Left ventricle myocardium superior (tissue), 1 donor: ENCODE measurements at regions not wholly inside any gene's neighbourhood (a gene's known extent, or its start where the extent isn't known, plus 50 kb on each side); places are given as distances from the start of the nearest gene placed in this dataset.

Experiments
- ATAC-seq: fragments of 200-7000 bp; cut with Tn5 transposase; one replicate; pipeline ENCODE4 v1.9.1; 2020; ENCODE audit warnings: mild to moderate bottlenecking, moderate library complexity
- DNase-seq: peaks from one replicate; pipeline ENCODE4 v3.0.0-alpha.2; 2020
- intact Hi-C: fragments of 100-400 bp; cut with micrococcal nuclease; formaldehyde crosslinking; loops from one replicate; pipeline ENCODE4 v1.11.0; 2022
- donor health status: DM: no; HTN: yes; CAD: no; lungs with severe emphysema.

DNA sequence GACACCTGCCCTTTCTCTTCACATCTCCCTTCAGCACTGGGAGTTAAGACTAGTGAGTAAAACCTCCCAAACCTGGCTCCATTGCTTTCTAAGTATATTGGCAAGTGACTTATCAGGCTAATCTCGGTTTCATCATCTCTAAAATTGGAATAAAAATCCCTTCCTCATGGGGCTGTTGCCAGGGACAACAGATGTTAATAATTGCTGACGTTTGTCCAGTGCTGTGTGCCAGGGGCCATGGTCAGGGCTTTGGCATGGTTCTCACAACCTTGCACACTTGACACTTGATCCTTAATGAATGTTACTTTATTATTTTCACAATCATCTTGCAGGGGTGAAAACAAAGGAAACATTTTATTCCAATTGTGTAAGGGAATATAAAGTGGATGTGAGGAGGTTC is 1262.0 kb upstream of the WWC1 start:
- no peak for ATAC-seq
- intact Hi-C loops = no loop called here
- DNase-seq = no peak

DNA sequence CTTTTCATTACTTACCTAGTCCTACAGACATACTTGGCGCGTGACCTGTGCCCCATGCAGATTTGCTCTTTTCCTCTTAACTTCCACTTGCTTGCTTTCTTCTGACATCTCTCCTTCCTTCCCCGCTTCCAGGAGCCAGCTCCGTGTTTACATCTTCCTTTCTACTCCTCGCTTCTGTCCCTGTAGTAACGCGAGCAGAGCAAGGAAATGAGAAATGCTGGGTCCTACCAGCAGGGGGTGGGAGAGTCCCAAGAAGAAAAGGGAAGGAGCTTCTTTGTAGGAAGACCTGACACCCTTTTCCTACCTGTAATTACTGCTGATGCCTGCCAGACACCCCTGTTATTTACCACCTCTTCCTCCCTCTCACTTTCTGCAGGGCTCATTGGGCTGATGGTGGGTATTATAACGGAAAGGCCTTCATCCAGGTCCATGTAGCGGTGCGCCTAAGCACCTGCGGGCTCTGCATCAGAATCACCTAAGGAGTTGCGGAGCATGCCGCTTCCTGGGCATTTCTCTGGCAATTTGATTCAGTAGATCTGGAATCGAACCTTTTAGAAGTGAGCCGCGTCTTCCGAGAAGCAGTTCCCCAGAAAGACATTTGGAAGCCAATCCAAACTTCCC is 1260.8 kb upstream of the WWC1 start:
- no peak for ATAC-seq
- intact Hi-C loops = no loop called here
- no peak for DNase-seq

DNA sequence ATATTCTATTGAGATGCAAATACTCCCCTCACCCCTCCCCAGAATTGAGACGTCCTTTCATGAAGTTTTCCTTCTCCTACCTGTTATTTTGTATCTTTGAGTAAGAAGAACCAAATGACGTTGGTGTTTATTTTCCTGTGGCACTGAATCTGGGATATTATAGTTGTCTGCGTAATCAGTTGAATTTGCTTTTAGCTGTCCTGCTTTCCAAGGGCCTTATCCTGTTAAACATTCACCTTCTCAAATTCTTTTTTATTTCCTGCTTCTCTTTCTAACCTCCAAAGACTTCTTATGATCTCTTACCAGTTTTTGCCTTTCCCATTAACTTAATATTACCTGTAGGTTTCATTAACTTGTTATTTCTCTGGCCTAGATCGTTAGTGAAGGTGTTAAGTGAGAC is 1254.9 kb upstream of the WWC1 start:
- intact Hi-C loops = no loop called here
- no peak for DNase-seq
- no peak for ATAC-seq

DNA sequence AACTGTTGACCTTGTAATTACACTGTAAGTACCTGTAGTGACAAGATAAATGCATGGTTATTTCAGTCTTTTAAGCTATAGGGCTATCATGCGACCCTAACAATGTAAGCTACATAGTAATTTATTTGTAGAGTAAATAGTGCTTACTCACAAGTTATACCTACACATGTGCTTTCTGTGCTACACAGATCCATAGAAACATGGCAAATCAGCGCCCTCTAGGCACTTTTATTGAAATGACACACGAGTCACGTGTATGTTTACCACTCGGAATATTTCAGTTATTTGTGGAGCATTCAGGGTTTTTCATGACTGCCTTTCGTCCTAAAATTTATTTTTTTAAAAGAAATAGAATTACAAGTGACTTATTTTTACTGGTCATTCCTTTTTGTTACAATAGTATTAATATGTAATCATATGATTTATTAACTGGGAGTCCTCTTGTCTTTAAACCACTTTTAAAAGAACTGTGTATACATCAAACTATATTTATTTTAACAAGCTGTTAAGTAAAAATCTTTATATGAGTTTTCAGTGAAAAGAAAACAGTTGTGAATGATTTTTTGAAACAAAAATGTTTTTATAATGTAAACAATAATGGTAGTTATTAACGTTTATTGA is 1242.3 kb upstream of the WWC1 start:
- ATAC-seq = peak; percentile 59
- intact Hi-C loops = no loop called here
- DNase-seq = no peak

DNA sequence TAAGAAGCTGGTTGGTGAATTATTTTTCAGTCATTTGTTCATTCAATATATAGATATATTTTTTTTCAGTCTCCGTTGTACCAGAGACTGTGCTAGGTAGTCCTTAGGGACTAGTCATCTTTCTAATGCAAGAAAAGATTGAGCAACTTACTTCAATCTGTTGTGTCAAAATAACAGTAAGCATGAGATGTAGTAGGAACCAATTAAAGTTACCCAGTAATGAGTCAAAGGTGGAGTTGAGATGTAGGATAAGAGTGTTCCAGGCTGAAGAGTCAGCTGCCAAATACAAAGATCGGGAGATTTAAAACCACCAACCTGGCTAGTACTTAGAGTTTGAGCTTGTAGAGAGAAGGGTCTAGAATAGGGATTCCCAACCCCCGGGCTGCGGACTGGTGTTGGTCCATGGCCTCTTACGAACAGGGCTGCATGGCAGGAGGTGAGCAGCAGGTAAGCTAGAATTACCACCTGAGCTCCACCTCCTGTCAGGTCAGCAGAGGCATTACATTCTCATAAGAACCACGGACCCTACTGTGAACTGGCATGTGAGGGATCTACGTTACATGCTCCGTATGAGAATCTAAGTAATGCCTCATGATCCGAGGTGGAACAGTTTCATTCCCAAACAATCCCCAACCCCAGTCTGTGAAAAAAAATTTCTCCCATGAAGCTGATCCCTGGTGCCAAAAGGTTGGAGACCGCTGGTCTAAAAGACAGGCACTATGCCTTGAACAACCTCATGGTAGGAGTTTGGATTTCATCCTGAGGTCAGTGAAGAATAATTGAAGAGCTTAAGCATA is 1241.5 kb upstream of the WWC1 start:
- ATAC-seq (no peak), DNase-seq (no peak)
- intact Hi-C loops = no loop called here

DNA sequence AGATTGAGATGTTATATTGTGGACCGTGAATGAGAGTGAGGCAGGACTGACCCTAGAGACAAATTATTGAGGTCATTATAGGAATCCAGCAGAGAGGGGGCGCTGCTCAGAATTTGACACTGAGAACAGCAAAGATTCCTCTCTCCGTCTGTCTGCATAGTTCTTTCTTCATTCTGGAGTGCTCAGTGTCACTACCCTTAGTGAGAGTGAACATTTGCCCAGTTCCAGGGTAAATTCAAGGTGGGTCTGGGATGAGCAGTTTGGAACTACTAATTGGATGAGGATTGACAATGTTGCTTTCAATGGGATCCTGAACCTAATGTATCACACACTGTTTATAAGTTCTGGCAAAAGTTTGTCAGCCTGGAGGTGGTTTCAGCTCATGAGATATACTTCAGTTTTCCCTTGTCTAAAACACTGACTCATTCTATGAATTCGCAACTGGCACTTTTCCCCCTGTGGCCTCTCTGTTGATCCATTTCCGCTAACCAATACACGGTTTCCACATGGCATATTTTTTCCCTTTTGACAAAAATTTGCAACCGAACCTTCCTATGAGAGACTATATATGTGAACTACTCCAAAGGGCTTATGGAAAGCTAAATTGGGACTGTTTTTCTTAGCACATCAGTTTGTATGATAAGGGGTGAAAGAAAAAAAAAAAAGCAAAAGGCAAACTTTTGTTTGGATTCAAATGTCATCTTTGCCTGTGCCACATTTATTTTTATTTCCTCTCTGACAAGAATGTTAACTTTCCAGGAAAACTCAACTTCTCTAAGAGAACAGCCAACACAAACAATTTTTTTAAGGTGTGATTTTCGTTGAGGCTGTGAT is 1240.7 kb upstream of the WWC1 start:
- ATAC-seq (no peak), DNase-seq (no peak)
- intact Hi-C loops = no loop called here

DNA sequence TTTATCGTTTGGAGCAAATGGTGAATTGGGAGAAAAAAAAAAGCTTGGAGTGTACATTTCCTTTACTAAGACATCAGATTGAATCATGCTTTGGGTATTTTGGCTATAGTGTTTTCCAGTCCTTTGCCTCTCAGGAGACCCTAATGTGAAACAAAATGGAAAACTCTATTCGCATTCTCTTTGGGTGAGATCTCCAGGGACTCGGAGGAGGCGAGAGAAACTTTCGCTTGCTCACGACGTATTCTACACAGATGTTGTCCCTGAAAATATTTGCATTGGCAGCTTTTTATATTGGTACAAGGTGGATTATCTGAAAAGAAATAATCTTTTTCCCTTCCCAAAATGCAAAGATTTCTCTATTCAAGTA is 1240.1 kb upstream of the WWC1 start:
- DNase-seq (no peak), ATAC-seq (no peak)
- intact Hi-C loops = no loop called here

DNA sequence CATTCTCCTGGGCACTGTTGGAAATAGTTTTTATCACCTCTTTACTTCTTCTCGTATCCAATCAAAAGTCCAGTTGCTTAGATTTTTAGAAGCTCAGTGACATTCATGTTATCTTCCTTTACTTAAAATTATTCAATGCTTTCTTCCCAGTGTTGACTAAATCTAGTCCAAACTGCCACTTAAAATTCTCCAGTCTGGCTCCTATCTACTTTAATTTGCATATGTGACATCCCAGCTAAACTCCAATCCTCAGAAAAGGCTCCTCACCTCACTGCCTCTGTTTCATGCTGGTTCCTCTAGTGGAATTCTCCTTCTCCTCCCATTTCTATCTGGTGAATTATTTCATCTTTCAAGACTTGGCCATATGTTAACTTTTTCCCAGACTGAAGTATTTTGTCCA is 1238.7 kb upstream of the WWC1 start:
- DNase-seq (no peak), ATAC-seq (no peak)
- intact Hi-C loops = no loop called here

GRCh38 chr5:167057665-167058064 is 1233.8 kb upstream of the WWC1 start:
- intact Hi-C loops = no loop called here
- no peak for ATAC-seq

DNA sequence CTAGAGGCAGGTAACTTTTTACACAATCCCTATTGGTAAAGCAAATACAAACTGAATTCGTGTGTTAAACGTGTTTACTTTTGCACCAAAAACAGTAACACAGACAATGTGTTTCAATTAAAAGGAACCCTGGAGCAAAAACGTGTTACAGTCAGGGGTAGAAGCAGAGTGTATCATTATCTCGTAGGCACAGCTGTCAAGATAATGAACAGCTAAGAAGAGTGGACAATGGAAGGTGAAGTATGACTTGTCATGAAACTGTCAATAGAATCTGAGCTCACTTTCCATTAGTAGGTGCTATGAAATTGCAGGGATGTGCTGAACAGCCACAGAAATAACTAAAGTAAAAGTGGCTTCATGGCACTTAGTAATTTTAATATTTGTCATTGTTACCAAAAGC is 1229.8 kb upstream of the WWC1 start:
- DNase-seq = no peak
- no peak for ATAC-seq
- intact Hi-C loops = no loop called here

More at GRCh38 chr5:167057665-167058064, 1233.8 kb upstream of the WWC1 start:
- no peak for DNase-seq

DNA sequence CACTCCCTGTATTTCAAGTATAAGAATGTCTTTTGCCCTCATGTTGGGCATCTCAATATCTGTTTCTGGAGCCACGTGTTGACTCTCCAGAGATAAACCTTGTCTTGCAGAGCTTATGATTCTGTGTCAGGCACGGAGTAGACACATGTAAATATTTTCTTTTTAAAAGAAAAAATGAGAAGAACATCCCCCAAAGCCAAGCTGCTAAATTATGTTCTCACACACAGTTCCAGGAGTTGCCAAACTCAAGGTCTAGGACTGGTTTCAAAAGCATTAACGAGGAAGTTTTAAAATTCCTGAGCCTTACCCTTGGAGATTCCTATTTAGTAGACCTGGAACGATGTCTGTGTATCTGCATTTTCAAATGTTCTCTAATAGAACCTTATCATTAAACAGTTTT is 1228.3 kb upstream of the WWC1 start:
- intact Hi-C loops = no loop called here
- DNase-seq (no peak), ATAC-seq (no peak)

DNA sequence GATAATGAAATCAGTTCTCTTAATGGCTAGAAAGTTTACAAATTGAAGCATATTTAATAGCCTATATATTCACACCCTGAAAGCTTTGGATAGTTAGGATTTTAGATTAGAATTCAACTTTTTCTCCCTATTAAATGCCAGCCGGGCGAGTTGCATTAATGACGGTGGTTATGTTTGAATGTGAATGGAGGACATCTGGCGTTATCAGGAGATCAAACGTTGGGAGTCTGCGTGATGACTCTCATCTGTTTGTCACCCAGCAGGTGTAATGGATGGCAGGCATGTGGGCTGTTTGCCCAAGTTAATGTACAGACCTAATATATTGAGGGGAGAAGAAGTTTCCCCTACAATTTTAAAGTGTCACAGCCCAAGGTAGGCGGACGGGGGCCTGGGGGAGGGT is 1227.7 kb upstream of the WWC1 start:
- ATAC-seq (no peak), DNase-seq (no peak)
- intact Hi-C loops = no loop called here

- intact Hi-C loops = no loop called here
- DNase-seq = no peak
- ATAC-seq = no peak
Observed at GRCh38 chr5:167064198-167064776, 1227.2 kb upstream of the WWC1 start.

DNA sequence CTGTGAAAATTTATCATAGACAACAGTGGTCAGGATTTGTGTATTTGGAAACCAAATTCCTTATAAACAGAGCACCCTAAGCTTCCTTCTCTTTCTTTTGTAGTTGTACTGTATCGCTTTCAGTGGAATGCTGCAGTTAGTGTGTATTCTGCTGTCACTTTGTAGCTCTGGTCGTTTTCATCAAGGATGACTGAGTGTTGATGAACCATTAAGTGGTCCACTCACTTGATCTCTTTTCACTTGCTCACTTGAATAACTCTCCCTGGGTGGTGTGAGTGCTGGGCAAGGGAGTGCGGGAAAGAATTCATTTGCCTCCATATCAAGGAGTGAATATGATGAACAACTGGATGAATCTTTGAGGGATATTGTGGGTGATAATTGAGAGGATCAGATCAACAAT is 1225.7 kb upstream of the WWC1 start:
- ATAC-seq = no peak
- no peak for DNase-seq
- intact Hi-C loops = no loop called here

- intact Hi-C loops = no loop called here
- DNase-seq (no peak), ATAC-seq (no peak)
Observed at GRCh38 chr5:167071981-167072610, 1219.3 kb upstream of the WWC1 start.

DNA sequence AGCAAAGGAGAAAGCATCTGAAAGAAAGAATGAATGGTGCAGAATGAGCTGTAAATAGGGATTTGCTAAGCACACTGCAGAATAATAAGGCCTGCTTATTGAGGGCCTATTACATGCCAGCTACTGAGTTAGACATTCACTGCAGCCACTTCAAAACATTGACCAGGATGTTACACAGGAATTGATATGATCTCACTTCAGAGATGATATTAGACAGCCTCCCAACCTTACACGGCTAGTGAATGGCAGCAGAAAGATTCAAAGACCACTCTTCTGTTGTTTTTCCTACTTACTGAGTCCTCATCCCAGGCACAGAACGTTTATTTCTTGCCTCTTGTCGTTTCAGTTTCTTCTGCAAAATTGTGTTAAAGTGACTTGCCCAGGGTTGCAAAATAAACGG is 1209.9 kb upstream of the WWC1 start:
- DNase-seq = no peak
- intact Hi-C loops = no loop called here
- no peak for ATAC-seq

GRCh38 chr5:167096816-167097215 is 1194.6 kb upstream of the WWC1 start:
- DNase-seq (no peak), ATAC-seq (no peak)
- intact Hi-C loops = no loop called here

GRCh38 chr5:167104351-167104750 is 1187.1 kb upstream of the WWC1 start:
- DNase-seq (no peak), ATAC-seq (no peak)
- intact Hi-C loops = no loop called here

DNA sequence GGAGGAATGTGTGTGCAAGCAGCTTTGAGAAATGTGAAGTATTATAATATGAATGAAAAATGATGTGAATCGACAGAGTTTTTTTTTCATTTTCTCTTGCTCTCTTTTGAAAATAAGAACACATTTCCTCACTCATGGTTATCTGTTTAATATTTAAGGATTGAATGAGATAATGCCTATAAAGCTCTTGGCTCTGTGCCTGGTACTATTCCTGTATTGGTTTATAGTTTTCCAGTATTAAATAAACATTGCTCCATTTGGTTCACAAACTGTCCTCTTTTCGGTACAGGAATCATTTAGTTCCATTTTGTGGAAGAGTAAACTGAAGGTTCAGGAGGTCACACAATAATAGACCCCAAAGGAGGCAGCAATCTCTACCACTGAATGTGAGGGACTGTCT is 1185.5 kb upstream of the WWC1 start:
- ATAC-seq = no peak
- DNase-seq = no peak
- intact Hi-C loops = no loop called here
